A673 (cell line): ENCODE measurements at regions not wholly inside any gene's neighbourhood (a gene's known extent, or its start where the extent isn't known, plus 50 kb on each side); places are given as distances from the start of the nearest gene placed in this dataset.

Experiments
- BruUV-seq: library from RNA; stranded (reverse); fragments of 400-500 nt; replicated peaks from 2 replicates; lab custom pipeline; 2021; lab: Mats Ljungman, UMichigan
- CTCF ChIA-PET: fragments of 300-600 bp; sonication (Branson Sonifier 250); formaldehyde crosslinking; loops from one replicate; lab custom pipeline; 2022; ENCODE audit warnings: antibody characterized with exemption; lab: Charles Lee
- POLR2A ChIA-PET: fragments of 300-600 bp; sonication (Branson Sonifier 250); formaldehyde crosslinking; loops from one replicate; lab custom pipeline; 2022; ENCODE audit warnings: antibody characterized with exemption; ENCODE audit not compliant: low non-redundant PET; lab: Charles Lee
- DNase-seq: peaks from one replicate; pipeline ENCODE4 v3.0.0-alpha.2; 2015; ENCODE audit warnings: low spot score
- H3K27ac ChIP-seq: fragments of 200-600 bp; sonication (generic); 2 replicates; pipeline ENCODE4 v1.5.1; 2016; ENCODE audit warnings: mixed run types, low read depth, mild to moderate bottlenecking, mixed read lengths, antibody characterized with exemption, low read length; ENCODE audit not compliant: poor library complexity, severe bottlenecking
- H3K27me3 ChIP-seq: fragments of 200-600 bp; sonication (generic); replicated peaks from 2 replicates; pipeline ENCODE4 v1.6.1; 2017; ENCODE audit warnings: mixed run types, low read depth, mild to moderate bottlenecking, mixed read lengths, antibody characterized with exemption, low read length; ENCODE audit not compliant: insufficient read depth, poor library complexity
- H3K36me3 ChIP-seq: fragments of 200-600 bp; sonication (generic); 2 replicates; pipeline ENCODE4 v1.6.1; 2016; ENCODE audit warnings: mixed run types, mild to moderate bottlenecking, mixed read lengths, antibody characterized with exemption, low read length; ENCODE audit not compliant: insufficient read depth, poor library complexity, severe bottlenecking
- H3K4me1 ChIP-seq: fragments of 200-600 bp; sonication (generic); 2 replicates; pipeline ENCODE4 v1.6.1; 2017; ENCODE audit warnings: mixed run types, mild to moderate bottlenecking, mixed read lengths, antibody characterized with exemption, low read length; ENCODE audit not compliant: insufficient read depth, poor library complexity, severe bottlenecking
- H3K4me3 ChIP-seq: fragments of 200-600 bp; sonication (generic); 2 replicates; pipeline ENCODE4 v1.5.1; 2016; ENCODE audit warnings: low read depth, mixed run types, mild to moderate bottlenecking, mixed read lengths, low read length; ENCODE audit not compliant: poor library complexity, severe bottlenecking
- H3K9me3 ChIP-seq: fragments of 200-600 bp; sonication (generic); 2 replicates; pipeline ENCODE4 v1.6.1; 2016; ENCODE audit warnings: mixed run types, low read depth, mild to moderate bottlenecking, mixed read lengths, antibody characterized with exemption, low read length; ENCODE audit not compliant: poor library complexity, severe bottlenecking
- EZH2 ChIP-seq: fragments of 200-600 bp; sonication (generic); IDR thresholded peaks from 2 replicates; pipeline ENCODE4 v1.6.1; 2017; ENCODE audit warnings: borderline replicate concordance, low read depth, mild to moderate bottlenecking, mixed read lengths, antibody characterized with exemption, low read length; ENCODE audit not compliant: poor library complexity, severe bottlenecking
- intact Hi-C: fragments of 100-400 bp; cut with micrococcal nuclease; formaldehyde crosslinking; loops from one replicate; pipeline ENCODE4 v1.10.0; 2022; ENCODE audit not compliant: unreplicated experiment
- TF ChIP-seq, protein P1 (sequence below): fragments of 300-800, 200-600 bp; sonication (generic); conservative IDR thresholded peaks from 2 replicates; pipeline ENCODE4 v1.5.1; 2017; ENCODE audit warnings: low read depth, mild to moderate bottlenecking, antibody characterized with exemption, low read length, moderate library complexity, mixed read lengths

DNA sequence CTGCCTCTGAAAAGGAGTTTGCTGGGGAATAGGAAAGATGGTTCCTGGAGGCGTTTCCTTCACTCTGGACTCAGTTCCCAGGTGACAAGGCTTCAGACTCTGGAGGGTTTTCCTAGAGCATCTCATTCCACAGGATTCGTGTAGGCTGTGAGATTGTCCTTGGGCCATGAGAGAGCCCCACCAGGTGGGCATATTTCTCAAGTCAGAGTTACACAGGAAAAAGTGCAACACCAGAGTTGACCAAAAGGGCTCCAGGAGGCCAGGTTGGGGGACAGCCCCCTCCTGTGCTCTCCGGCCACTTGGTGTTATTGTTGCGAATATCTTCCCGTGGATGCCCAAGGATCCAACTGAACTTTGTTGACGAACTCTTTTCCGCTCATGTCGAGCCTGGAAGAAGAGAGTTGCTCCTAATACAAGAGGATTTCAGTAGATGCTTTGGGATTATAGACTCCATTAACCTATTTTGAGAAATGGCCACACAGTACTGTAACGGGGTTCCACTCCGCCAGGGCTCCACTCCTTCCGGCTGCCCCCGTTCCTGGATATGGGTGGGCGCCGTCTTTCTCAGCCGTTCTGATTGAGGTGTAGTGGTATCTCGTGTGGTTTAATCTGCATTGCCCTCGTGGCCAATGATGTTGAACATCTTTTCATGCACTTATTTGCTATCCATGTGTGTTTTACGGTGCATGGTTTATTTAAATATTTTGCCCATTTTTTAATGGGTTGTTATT is 580.3 kb downstream of the BRD1 start:
- Histone ChIP-seq H3K9me3 (no peaks in the 10 kb centered on the region), H3K36me3 (no peaks in the 10 kb centered on the region), H3K4me1 (no peaks in the 10 kb centered on the region), H3K27ac (no peak overlapping the region), H3K4me3 (no peak overlapping the region), H3K27me3 (peaks cover 4% of the 10 kb centered on the region)
- BruUV-seq = no TSS peak
- CTCF ChIA-PET = no interaction called here
- intact Hi-C loops = no loop called here
- no peak for DNase-seq
- POLR2A ChIA-PET = no interaction called here
- no peak for TF ChIP-seq EZH2
- TF ChIP-seq, protein P1, sequence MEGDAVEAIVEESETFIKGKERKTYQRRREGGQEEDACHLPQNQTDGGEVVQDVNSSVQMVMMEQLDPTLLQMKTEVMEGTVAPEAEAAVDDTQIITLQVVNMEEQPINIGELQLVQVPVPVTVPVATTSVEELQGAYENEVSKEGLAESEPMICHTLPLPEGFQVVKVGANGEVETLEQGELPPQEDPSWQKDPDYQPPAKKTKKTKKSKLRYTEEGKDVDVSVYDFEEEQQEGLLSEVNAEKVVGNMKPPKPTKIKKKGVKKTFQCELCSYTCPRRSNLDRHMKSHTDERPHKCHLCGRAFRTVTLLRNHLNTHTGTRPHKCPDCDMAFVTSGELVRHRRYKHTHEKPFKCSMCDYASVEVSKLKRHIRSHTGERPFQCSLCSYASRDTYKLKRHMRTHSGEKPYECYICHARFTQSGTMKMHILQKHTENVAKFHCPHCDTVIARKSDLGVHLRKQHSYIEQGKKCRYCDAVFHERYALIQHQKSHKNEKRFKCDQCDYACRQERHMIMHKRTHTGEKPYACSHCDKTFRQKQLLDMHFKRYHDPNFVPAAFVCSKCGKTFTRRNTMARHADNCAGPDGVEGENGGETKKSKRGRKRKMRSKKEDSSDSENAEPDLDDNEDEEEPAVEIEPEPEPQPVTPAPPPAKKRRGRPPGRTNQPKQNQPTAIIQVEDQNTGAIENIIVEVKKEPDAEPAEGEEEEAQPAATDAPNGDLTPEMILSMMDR = no peak

- no peak for DNase-seq
- POLR2A ChIA-PET = no interaction called here
- peaks cover 2% of the 10 kb centered on the region for H3K27me3 ChIP-seq
- H3K36me3 ChIP-seq = no peaks in the 10 kb centered on the region
- CTCF ChIA-PET = no interaction called here
- H3K9me3 ChIP-seq = no peaks in the 10 kb centered on the region
- intact Hi-C loops = no loop called here
- no TSS peak for BruUV-seq
- H3K4me1 ChIP-seq = no peaks in the 10 kb centered on the region
- TF ChIP-seq, protein P1 = no peak
- TF ChIP-seq EZH2 = no peak
- H3K4me3 ChIP-seq = no peak overlapping the region
- H3K27ac ChIP-seq = no peak overlapping the region
These were observed 582.9 kb downstream of the BRD1 start for GRCh38 chr22:49244466-49245420.

GRCh38 chr22:49243965-49244364 is 583.7 kb downstream of the BRD1 start:
- ChIA-PET POLR2A (no interaction called here), CTCF (no interaction called here)
- Histone ChIP-seq H3K36me3 (no peaks in the 10 kb centered on the region), H3K27me3 (no peaks in the 10 kb centered on the region), H3K4me3 (no peak overlapping the region), H3K9me3 (no peaks in the 10 kb centered on the region), H3K27ac (no peak overlapping the region), H3K4me1 (no peaks in the 10 kb centered on the region)
- no peak for TF ChIP-seq EZH2
- intact Hi-C loops = no loop called here
- BruUV-seq = no TSS peak
- no peak for DNase-seq
